GM18498 (cell line): ENCODE measurements at regions not wholly inside any gene's neighbourhood (a gene's known extent, or its start where the extent isn't known, plus 50 kb on each side); places are given as distances from the start of the nearest gene placed in this dataset.
"Not testable (repeated sequence)": the region's sequence is repeated elsewhere in the genome, so short reads cannot be mapped to it uniquely, and the experiment has no call there.

Source experiments
- ATAC-seq: cut with Tn5 transposase; IDR thresholded peaks from one replicate; pipeline ENCODE4 v1.9.1; 2021; ENCODE audit warnings: mild to moderate bottlenecking, moderate library complexity; ENCODE audit not compliant: unreplicated experiment

DNA sequence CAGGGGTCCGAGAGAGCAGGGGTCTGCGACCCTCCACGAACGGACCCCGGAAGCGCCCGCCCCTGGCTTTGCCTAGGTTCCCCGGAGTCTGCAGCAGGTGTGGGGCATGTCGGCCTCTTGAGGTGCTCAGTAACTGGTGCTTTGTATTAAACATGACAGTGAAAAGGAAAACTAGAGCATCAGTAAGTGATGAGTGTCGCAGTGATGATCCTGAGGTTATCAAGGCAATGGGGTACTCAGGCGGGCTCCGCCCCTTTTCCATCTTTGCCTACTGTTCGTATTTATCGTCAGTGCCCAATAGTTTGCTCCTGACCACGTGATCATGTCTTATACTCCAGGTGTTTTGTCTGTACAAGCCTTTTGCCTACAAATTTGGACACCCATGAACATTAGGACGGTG is 262.4 kb downstream of the ZNF37A start:
- peak; percentile 52 for ATAC-seq

DNA sequence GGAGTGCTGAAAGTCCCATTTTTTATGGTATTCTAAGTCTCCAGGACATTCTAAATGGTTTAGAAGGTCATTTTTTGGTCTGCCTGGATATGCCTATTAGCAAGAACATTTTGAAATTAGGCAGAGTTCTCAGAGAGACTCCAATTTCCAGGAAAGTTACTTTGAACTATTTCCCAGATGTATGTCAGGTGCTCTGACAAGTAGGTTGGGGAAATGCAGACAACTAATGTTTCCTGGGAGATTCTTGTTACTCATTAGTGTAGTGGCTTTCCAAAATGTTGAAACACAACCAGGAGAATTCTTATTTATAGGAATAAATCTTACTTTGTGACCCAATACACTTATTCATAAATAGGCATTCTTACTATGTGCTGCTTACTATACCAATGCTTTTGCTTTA is 268.4 kb downstream of the ZNF37A start:
- ATAC-seq: not testable (repeated sequence)

DNA sequence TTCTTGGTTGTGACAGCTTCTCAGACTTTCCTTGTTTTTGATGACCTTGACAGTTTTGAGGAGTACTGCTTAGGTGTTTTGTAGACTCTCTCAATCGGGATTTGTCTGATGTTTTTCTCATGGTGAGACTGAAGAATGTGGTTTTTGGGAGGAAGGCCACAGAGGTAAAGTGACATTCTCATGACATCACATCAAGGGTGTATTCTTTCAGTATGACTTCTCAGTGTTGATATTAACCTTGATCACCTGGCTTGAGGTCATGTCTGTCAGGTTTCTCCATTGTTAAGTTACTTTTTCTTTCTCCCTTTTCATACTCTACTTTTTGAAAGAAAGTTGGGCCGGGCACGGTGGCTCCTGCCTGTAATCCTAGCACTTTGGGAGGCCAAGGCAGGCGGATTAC is 269.9 kb downstream of the ZNF37A start:
- not testable (repeated sequence) for ATAC-seq

DNA sequence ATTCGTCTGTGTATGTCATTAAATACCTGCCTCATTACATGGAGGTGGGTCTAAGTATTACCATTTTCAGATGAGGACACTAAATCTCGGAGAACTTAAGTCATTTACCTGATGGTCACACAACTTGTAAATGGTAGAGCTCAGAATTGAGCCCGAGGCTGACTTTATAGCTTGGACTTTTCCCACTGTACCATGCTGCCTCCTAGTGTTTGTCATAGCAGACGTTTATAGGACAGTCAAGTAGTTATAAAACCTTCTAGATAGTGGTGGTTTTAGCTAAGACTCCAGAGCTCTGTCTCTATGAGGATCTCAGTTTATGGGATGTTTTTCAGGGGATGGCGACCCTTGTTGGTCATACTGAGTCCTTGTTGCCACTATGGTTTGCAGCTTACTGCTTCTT is 271.8 kb downstream of the ZNF37A start:
- ATAC-seq: peak; percentile 64

DNA sequence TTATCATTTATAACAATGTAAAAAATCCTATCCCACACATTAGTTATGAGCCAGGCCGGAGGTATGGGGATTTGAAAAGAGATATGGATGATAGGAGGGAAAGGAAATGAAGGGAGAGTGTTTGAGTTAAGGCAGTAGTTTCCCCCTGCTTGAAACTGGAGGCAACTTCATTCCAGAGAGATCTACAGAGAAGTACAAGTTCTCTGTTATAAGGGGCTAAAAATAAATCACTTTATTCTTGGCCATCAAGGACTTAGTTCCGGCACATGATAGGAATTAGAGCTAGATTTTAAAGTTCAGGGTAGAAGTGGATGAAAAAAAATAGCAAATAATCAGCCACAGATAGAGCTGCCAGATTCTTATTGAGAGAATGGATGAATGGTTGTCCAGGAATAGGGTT is 289.7 kb downstream of the ZNF37A start:
- ATAC-seq: not testable (repeated sequence)

DNA sequence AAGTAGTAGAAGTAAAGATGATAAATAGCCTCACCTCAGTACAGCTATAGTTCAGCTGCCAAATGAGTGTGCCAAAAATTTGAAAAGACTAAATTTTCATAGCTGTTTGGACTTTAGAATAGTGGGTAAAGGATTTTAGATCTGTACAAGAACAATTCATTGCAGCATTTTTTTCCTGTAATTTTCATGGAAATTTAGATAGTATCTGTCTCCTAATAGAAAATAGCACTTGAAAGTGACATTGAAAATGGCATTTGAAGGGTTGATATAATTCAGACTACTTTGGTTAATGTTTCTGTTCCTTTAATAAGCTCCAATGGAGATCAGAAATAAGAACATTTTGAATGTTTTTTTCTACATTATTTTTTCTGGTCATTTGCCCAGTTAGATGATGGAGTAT is 292.7 kb downstream of the ZNF37A start:
- not testable (repeated sequence) for ATAC-seq

DNA sequence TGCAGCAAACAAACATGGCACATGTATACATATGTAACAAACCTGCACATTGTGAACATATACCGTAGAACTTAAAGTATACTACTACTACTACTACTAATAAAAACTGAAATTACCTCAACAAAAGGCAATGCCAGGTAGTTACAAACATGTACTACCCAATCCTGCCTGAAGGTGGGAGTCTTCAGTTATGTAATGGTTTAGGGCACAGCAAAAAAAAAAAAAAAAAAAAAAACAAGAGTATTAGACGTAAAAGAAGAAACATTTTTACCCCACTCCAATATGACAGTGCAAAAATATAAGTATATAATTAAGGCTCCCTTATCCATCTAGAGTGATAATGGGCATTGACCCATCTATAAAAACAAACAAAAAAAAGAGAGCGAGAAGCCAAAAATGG is 296.6 kb downstream of the ZNF37A start:
- ATAC-seq: peak; percentile 64

DNA sequence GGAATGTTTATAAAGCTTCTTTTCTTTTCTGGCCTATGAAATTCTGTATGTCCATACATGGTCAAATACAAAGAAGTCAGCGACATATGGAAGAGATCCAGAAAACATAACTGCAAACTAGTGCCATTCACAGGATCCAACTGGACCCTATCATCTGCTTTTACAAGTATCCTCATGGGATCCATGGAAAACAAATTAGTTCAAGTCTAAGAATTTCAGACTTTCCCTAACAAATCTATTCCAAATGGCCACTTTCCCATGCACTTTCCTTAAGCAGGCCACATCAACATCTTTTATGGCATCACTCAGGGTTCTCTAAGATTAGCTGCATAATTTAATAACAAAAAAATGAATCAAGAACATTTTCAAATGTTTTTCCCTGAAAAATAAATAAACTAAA is 301.3 kb downstream of the ZNF37A start:
- ATAC-seq: not testable (repeated sequence)

DNA sequence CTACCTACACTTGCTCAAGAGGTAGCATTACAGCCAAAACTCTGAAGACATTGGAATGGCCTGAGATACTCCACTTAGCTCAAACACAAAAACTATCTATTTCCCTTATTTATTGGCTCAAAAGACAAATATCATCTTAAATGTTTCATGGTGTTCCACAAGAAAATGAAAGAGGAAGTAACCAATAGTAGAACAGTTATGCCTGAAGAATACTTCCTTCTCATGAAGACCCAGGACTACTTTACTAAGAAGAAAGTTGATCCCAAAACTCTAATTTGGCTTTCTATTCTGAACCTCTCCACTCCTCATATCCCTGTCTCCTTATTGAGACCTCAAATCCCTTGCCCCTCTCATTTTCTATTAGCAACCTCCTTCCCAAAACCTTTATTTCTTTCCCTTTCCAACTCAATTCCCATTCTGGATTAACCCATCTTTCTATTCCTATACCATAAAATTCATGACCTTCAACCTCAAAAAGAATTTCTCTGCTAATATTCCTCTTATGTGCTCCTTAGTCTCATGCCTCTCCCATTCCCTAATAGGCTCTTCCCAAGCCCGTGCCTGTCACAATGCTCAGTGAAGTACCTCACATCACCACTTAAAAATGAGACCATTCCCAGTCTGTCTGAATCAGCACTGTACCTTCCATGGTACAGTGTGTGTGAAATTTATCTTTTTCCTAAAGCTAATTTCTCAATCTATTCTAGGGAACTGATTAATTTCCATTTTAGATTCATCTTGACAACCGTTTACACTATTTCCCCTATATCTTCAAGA is 302.2 kb downstream of the ZNF37A start:
- not testable (repeated sequence) for ATAC-seq

DNA sequence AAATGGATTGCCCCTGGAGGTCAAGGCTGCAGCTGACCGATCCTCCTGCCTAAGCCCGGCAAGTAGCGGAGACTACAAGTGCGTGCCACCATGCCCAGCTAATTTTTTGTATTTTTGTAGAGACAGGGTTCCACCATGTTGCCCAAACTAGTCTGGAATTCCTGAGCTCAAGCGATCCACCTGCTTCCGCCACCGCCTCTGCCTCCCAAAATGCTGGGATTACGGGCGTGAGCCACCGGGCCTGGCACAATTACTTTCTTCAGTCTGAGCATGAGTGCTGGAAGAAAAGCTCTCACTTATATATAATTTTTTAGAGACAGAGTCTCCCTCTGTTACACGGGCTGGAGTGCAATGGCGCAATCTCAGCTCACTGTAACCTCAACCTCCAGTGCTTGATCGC is 307.4 kb downstream of the ZNF37A start:
- ATAC-seq: not testable (repeated sequence)

DNA sequence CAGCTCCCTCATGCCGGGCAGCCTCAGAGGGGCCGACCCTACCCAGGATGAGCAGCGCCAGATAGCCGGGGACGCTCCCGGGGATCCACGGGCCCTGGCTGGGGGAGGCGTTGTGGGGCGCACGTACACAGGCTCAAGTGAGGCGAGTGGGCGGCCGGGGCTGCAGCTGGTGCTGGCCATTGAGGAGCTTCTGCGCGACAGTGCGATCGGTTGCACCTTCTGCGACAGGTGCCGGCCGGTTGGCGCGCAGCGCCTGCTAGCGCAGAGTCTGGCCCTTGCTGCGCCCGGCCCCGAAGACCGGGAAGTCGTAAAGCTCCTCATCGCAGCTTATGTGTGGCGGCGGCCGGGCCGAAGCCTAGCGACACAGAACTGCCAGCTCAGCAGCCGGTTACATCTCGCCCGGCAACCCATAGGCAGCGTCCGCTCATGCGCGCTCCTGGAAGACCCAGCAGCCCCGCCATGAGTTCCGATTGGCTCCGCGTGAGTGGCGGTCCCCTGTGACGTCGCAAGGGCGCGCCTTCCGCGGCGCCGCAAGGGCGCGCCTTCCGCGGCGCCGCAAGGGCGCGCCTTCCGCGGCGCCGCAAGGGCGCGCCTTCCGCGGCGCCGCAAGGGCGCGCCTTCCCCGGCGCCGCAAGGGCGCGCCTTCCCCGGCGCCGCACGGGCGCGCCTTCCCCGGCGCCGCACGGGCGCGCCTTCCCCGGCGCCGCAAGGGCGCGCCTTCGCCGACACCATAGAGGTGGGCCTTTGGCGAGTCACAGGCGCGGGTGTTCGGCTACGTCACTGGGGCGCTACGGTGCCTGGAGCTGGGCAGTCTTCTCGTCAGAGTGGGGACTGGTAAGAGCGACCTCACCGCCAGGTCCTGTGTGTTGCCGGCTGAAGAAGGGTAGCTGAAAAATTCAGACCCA is 308.6 kb downstream of the ZNF37A start:
- ATAC-seq: peak; percentile 99

DNA sequence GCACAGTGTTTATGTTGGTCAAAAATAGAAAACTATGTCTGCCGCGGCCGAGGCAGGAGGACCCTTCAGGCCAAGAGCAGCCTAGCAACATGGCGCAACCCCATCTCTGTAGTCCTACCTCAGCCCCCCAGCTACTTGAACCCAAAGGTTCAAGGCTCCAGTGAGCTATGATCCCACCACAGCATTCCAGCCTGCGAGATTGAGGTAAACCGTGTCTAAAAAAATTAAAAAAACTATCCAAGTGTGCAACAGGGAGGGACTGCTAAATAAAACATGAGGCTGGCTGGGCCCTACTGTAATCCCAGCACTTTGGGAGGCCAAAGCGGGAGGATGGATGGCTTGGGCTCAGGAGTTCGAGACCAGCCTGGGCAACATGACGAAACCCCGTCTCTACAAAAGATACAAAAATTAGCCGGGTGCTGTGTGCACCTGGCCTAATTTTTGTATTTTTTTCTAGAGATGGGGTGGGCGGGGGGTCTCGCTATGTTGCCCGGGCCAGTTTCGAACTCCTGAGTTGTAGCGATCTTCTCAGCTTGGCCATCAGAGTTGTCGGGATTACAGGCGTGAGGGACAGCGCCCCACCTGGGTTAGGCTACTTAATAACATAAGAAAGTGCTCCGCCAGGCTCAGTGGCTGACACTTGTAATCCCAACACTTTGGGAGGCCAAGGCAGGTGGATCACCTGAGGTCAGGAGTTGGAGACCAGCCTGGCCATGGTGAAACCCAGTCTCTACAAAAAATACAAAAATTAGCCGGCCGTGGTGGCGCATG is 309.4 kb downstream of the ZNF37A start:
- not testable (repeated sequence) for ATAC-seq

DNA sequence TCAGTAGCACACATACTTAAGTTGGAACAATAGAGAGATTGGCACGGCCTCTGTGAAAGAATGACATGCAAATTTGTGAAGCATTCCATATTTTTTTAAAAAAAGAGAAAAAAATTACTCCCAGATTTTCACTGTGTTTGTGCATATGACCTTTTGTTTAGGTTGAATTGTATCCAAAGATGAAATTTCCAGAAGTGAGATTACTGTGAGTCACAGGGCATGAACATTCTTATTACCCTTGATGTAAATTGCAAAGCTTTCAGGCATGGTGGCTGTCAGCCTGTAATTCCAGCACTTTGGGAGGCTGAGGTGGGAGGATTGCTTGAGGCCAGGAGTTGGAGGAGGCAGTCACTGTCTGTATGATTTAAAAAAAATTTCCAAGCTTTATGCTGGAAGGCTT is 329.5 kb downstream of the ZNF37A start:
- not testable (repeated sequence) for ATAC-seq

DNA sequence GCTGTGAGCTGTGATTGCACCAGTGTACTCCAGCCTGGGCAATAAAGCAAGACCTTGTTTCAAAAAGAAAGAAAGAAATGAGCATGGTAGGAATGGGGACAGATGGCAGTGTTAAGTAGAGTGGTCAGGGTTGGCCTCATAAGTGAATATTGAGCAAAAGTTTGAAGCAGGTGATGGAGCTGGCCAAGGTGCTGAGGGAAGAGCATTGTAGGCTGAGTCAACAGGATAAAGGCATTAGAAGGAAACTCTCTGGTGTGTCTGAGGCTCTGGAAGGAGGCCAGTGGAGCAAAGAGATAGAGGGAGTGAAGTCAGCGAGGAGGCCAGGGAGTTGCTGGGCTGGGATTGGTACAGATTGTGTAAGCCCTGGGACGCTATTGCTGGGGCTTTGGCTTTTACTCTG is 336.1 kb downstream of the ZNF37A start:
- not testable (repeated sequence) for ATAC-seq

DNA sequence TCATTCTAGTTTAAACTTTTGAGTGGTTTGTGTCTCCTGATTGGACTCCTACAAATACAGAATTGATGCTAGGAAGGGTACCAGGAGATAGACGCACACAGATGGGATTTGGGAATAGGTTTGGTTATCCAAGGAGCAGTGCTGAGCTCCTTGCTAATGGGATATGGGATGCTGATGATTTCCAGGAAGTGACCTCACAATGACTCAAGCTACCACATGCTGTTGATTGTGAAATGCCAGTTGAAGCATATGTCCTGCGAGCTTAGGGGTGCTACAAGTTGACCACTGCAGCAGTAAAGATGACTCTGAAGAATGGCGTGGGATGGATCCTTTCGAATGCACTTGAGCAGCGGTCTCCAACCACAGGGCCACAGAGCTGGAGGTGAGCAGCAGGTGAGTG is 343.2 kb downstream of the ZNF37A start:
- ATAC-seq: not testable (repeated sequence)

DNA sequence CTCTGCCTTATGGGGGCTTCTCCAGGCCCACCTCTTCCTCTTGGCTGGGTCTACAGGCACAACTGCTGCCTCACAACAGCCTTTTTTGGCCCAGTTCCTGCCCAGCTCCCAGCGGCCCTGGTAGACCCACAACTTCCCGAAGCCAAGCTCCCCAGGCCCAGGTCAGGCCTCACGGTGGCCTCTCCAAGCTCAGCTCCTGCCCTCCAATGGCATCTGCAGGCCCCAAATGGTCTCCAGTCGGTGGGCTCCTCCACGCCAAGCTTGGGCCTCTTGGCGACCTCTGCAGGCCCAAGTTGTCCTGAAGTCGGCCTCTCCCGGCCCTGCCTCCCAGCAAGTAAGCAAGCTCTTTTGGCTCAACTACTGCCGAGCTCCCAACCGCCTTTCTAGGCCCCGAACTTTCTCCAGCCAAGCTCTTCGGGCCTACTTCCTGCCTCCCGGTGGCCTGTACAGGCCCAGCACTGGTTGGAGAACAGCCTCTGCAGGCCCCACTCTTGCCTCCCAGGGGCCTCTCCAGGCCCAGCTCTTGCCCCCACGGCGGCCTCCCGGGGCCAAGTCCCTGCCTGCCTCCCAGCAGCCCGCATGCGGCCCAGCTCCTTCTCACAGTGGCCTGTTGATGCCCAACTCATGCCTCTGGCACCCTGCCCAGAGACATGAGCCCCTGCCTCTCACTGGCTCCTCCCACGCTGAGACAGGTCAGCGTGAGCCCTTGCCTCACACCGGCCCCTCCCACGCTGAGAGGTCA is 354.6 kb downstream of the ZNF37A start:
- not testable (repeated sequence) for ATAC-seq

DNA sequence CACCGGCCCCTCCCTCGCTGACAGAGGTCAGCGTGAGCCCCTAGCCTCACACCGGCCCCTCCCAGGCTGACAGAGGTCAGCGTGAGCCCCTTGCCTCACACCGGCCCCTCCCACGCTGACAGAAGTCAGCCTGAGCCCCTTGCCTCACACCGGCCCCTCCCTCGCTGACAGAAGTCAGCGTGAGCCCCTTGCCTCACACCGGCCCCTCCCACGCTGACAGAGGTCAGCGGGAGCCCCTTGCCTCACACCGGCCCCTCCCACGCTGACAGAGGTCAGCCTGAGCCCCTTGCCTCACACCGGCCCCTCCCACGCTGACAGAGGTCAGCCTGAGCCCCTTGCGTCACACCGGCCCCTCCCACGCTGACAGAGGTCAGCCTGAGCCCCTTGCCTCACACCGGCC is 355.5 kb downstream of the ZNF37A start:
- ATAC-seq: not testable (repeated sequence)

DNA sequence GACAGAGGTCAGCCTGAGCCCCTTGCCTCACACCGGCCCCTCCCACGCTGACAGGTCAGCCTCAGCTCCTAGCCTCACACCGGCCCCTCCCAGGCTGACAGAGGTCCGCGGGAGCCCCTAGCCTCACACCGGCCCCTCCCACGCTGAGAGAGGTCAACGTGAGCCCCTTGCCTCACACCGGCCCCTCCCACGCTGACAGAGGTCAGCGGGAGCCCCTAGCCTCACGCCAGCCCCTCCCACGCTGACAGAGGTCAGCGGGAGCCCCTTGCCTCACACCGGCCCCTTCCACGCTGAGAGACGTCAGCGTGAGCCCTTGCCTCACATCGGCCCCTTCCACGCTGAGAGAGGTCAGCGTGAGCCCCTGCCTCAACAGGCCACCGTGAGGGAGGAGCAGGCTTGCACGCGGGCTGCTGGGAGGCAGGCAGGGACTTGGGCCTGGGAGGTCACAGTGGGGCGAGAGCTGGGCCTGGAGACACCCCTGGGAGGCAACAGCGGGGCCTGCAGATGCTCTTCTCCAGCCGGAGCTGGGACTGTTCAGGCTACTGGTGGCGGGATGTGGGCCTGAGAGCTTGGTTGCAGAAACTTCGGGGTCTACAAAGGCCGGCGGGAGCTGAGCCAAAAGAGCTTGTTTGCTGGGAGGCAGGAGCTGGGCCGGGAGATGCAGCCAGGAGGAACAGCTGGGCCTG is 356.4 kb downstream of the ZNF37A start:
- ATAC-seq: not testable (repeated sequence)

DNA sequence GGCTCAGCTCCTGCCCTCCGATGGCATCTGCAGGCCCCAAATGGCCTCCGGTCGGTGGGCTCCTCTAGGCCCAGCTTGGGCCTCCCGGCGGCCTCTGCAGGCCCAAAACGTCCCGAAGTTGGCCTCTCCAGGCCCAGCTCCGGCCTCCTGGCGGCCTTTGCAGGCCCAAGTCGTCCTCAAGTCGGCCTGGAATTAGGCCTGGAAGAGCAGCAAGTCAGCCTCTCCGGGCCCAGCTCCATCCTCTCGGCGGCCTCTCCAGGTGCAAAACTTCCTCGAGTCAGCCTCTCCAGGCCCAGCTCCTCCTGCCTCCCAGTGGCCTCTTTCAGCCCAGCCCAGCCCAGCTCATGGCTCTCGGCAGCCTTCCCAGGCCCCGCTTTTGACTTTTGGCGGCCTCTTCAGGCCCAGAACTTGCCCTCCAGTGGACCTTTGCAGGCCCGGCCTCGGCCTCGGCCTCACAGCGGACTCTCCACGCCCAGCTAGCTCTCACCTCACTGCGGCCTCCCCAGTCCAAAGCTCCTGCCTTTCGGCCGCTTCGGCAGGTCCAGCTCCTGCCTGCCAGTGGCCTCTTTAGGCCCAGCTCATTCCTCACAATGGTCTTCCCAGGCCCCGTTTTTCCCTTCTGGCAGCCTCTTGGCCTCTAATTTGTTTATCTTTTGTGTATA is 357.3 kb downstream of the ZNF37A start:
- not testable (repeated sequence) for ATAC-seq
